ENCODE measurements at regions not wholly inside any gene's neighbourhood (a gene's known extent, or its start where the extent isn't known, plus 50 kb on each side); places are given as distances from the start of the nearest gene placed in this dataset.

DNA sequence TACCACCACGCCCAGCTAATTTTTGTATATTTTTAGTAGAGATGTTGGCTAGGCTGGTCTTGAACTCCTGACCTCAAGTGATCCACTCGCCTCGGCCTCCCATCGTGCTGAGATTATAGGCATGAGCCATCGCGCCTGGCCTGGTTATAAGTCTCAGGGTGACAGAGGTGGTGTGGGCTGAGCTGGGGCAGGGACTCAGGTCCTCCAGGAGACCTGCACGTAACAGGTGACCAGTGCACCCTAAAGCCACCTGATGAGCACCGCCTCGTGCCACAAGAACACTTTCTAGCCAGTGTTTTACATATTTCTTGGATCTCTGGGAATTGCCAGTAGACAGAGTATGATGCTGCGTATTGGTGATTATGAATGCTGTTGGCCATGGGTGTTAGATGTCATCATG, 136.5 kb upstream of the CPM start:
- Mint-ChIP-seq H3K4me1 (ENCODE audit: low read depth) (peaks cover 19% of the 10 kb centered on the region), H3K27me3 (ENCODE audit: low read depth) (peaks cover 15% of the 10 kb centered on the region), H3K4me3 (ENCODE audit: low read depth) (no peak overlapping the region), H3K36me3 (ENCODE audit: low read depth) (no peaks in the 10 kb centered on the region), H3K9me3 (no peaks in the 10 kb centered on the region), H3K27ac (no peak overlapping the region)
- DNase-seq (ENCODE audit: low spot score), result no peak
- intact Hi-C loops (cut with micrococcal nuclease), result no loop called here

DNA sequence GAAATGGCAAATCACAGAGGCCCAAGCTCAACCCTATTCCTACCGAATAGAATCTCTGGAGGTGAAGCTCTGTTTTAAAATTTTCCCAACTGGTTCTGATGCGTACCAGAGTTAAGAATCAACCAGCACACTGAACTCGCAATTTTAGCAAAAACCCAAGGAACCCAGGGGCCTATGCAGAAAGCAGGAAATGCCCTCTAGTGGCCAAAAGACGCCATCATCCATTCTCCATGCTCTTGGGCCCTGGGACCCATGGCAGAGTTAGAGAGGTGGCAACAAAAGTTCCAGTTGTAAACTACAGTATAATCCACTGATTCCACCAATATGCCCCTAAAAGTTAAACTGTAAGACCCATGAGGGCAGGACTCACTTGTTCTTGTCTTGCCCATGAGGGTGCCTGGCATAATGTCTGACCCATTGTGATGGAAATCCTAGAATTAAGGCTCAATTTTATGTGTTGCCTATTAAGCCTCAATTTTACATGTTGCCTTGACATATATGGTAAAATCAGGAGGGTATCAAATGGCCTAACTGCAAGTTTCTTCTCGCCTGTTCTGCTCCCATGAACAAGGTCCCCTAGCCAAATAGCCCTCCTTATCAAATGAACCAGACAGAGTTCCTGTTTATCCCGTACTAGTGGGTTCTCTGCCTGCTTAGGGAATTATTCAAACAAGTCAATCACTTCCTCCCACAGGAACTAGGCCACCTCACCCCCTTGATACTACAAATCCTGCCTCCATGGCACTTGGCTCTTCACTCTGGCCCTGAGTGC, 137.5 kb upstream of the CPM start:
- H3K36me3 Mint-ChIP-seq (ENCODE audit: low read depth), result no peaks in the 10 kb centered on the region
- H3K9me3 Mint-ChIP-seq, result no peaks in the 10 kb centered on the region
- H3K4me1 Mint-ChIP-seq (ENCODE audit: low read depth), result peaks cover 17% of the 10 kb centered on the region
- peak; percentile 34 for DNase-seq (ENCODE audit: low spot score)
- no peak overlapping the region for H3K4me3 Mint-ChIP-seq (ENCODE audit: low read depth)
- H3K27ac Mint-ChIP-seq, result no peak overlapping the region
- peaks cover 15% of the 10 kb centered on the region for H3K27me3 Mint-ChIP-seq (ENCODE audit: low read depth)
- intact Hi-C loops (cut with micrococcal nuclease), result loop anchor here (1.0 kb wide), 3 partner anchors 11 to 240 kb away; no protein-coding TSS in a partner anchor

DNA sequence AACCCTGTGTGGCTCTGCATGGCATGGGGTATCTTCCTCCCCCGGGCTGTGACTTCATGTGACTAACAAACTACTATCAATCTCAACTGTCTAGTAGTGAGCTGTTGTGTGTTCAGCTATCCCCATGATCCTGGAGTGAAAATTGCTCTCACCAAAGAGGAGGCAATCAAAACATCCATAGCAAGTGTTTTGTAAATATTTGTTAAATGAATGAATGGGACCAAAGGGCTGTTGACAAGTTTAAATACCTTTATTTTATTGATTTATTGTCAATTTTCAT, 138.1 kb upstream of the CPM start:
- Mint-ChIP-seq H3K4me3 (ENCODE audit: low read depth) (no peak overlapping the region), H3K27ac (no peak overlapping the region), H3K4me1 (ENCODE audit: low read depth) (peaks cover 16% of the 10 kb centered on the region), H3K36me3 (ENCODE audit: low read depth) (no peaks in the 10 kb centered on the region), H3K9me3 (no peaks in the 10 kb centered on the region), H3K27me3 (ENCODE audit: low read depth) (peaks cover 18% of the 10 kb centered on the region)
- DNase-seq (ENCODE audit: low spot score), result no peak
- intact Hi-C loops (cut with micrococcal nuclease), result no loop called here

DNA sequence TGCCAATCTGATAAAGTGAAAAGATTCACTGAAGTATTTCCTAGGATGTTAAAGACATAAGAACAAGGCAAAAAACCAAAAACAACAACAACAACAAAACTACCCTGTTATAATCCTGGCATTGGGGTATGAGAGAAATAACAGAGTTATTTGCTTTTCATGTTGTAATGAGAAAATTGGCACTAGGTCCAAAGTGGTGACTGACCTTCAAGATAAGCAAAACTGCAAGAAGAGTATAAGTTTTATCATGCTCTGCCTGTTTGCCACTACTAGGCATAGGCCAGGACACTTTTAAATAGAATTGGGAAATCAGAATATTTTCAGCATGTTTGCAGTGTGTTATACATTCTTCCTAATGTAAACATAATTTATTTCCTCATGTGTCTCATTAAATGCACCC, 140.1 kb upstream of the CPM start:
- intact Hi-C loops (cut with micrococcal nuclease), result no loop called here
- H3K27ac Mint-ChIP-seq, result no peak overlapping the region
- H3K4me3 Mint-ChIP-seq (ENCODE audit: low read depth), result no peak overlapping the region

DNA sequence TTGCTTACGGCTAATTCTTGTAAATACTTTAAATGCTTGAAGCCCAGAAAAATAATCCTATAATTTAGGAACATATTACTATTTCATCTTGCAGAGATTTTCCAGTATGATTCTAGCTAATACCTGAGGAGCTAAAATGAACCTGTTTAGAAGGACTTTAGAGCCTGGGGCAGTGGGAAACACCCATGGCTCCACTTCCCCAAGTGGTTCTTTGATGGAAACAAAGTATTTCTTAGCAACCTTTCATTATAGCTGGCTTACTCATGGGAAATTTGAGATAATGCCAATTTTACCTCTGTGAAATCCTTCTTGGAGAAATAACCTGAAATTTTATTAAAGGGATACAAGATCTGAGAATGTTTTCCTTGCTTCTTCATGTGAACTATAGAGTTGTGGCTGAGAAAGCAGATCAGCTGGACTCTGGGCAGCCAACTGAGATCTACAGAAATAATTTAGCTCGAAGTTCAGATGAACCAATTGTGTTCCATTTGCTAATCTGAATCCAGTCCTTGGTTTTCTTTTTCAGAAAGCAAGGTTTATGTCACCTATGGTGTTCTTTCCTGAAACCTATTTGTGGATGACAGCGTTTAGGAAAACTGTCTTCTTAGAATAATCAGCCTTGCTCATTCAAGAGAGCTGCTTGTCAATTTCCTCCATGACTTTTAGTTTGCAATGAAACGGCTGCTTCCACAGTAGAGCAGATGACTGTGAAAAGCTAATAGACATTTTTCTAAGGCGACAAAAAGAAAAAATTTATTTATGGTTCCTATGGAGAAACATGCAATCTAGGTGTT, 141.8 kb upstream of the CPM start:
- H3K4me3 Mint-ChIP-seq (ENCODE audit: low read depth), result no peak overlapping the region
- intact Hi-C loops (cut with micrococcal nuclease), result no loop called here

More for the DNA sequence above, 140.1 kb upstream of the CPM start:
- no peaks in the 10 kb centered on the region for H3K9me3 Mint-ChIP-seq
- no peaks in the 10 kb centered on the region for H3K36me3 Mint-ChIP-seq (ENCODE audit: low read depth)
- H3K27me3 Mint-ChIP-seq (ENCODE audit: low read depth), result peaks cover 20% of the 10 kb centered on the region
- DNase-seq (ENCODE audit: low spot score), result no peak
- peaks cover 10% of the 10 kb centered on the region for H3K4me1 Mint-ChIP-seq (ENCODE audit: low read depth)

DNA sequence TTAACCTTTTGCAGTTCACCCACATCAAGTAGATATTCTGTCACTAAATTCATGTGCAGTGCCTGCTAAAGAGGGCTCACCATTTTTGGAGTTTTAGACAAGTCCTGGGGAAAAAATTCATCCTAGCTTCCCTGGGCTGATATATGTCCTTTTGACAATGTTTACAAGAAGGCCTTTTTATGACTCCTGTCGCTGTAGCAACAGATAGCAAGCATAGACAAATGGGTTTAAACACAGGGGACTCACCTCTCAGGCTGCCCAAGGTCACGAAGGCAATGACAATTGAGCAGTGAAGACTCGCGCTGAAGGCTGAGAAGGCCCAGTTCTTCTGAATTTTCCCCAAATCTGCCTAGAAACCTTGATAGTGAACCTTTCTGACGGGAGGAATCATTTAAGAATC, 150.7 kb upstream of the CPM start:
- Mint-ChIP-seq H3K27me3 (ENCODE audit: low read depth) (peaks cover 17% of the 10 kb centered on the region), H3K4me1 (ENCODE audit: low read depth) (no peaks in the 10 kb centered on the region), H3K27ac (no peak overlapping the region), H3K4me3 (ENCODE audit: low read depth) (no peak overlapping the region), H3K9me3 (no peaks in the 10 kb centered on the region), H3K36me3 (ENCODE audit: low read depth) (no peaks in the 10 kb centered on the region)
- intact Hi-C loops (cut with micrococcal nuclease), result no loop called here
- DNase-seq (ENCODE audit: low spot score), result no peak

More for the DNA sequence above, 141.8 kb upstream of the CPM start:
- Mint-ChIP-seq H3K27me3 (ENCODE audit: low read depth) (peaks cover 20% of the 10 kb centered on the region), H3K9me3 (no peaks in the 10 kb centered on the region), H3K4me1 (ENCODE audit: low read depth) (peaks cover 5% of the 10 kb centered on the region), H3K36me3 (ENCODE audit: low read depth) (no peaks in the 10 kb centered on the region), H3K27ac (no peak overlapping the region)
- no peak for DNase-seq (ENCODE audit: low spot score)

DNA sequence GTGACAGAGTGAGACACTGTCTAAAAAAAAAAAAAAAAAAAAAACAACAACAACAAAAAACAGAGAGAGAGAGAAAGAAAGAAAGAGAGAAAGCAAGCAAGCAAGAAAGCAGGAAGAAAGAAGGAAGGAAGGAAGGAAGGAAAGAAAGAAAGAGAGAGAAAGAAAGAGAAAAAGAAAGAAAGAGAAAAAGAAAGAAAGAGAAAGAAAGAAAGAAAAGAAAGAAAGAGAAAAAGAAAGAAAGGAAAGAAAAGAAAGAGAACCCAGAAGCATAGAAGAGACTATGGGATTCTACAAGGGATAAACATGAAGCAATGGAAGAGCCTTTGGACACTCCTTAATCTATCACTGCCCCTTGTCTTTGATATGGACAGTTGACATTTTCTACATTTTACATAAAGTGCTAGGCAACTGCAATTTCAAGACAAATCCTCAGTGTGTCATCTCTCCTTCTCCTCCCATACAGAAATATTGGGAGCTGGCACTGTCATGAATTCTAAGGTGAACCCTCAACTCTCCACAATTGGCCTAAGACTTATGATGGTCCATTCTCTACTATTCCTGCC, 151.9 kb upstream of the CPM start:
- Mint-ChIP-seq H3K4me1 (ENCODE audit: low read depth) (no peaks in the 10 kb centered on the region), H3K27me3 (ENCODE audit: low read depth) (peaks cover 22% of the 10 kb centered on the region), H3K27ac (no peak overlapping the region), H3K4me3 (ENCODE audit: low read depth) (no peak overlapping the region), H3K9me3 (no peaks in the 10 kb centered on the region), H3K36me3 (ENCODE audit: low read depth) (no peaks in the 10 kb centered on the region)
- DNase-seq (ENCODE audit: low spot score), result no peak
- intact Hi-C loops (cut with micrococcal nuclease), result no loop called here

DNA sequence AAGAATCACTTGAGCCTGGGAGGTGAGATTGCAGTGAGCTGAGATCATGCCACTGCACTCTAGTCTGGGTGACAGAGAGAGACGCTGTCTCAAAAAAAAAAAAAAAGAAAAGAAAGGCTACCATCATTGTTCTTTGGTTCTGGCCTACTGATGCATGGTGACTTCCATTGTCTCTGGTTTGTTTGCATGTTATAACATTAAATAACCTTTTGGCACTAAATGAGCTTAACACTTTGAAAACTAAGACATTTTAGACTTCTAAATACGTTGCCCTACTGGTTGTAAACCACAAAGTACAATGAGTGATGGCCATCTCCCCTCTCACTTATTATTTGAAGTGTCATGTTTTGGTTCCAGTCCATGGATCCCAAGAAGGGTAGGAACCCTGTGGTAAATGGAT, 152.9 kb upstream of the CPM start:
- DNase-seq (ENCODE audit: low spot score), result no peak
- intact Hi-C loops (cut with micrococcal nuclease), result no loop called here
- H3K4me1 Mint-ChIP-seq (ENCODE audit: low read depth), result no peaks in the 10 kb centered on the region
- peaks cover 29% of the 10 kb centered on the region for H3K27me3 Mint-ChIP-seq (ENCODE audit: low read depth)
- H3K9me3 Mint-ChIP-seq, result no peaks in the 10 kb centered on the region
- H3K27ac Mint-ChIP-seq, result no peak overlapping the region
- H3K4me3 Mint-ChIP-seq (ENCODE audit: low read depth), result no peak overlapping the region
- H3K36me3 Mint-ChIP-seq (ENCODE audit: low read depth), result no peaks in the 10 kb centered on the region

DNA sequence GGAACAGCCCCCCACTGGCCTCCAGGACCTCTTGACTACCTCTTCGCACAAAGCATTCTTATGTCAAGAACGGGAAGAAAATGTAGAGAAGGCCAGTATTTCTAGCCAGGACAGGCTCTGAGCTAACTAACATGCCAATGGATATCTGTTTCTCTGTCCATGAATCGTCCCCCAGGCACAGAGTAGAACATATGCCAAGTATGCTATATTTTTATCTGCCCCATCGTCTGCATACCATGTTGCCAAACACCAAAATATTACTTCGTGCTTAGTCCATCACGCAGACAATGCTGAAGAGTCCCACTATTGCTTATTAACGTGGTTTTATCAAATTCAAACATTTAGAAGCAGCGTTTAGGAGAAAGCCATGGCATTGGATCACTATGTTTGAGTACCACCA, 151.4 kb upstream of the CPSF6 start:
- no peak for DNase-seq (ENCODE audit: low spot score)
- Mint-ChIP-seq H3K27ac (no peak overlapping the region), H3K9me3 (no peaks in the 10 kb centered on the region), H3K4me1 (ENCODE audit: low read depth) (no peaks in the 10 kb centered on the region), H3K4me3 (ENCODE audit: low read depth) (no peak overlapping the region), H3K36me3 (ENCODE audit: low read depth) (no peaks in the 10 kb centered on the region), H3K27me3 (ENCODE audit: low read depth) (peaks cover 32% of the 10 kb centered on the region)
- intact Hi-C loops (cut with micrococcal nuclease), result no loop called here

DNA sequence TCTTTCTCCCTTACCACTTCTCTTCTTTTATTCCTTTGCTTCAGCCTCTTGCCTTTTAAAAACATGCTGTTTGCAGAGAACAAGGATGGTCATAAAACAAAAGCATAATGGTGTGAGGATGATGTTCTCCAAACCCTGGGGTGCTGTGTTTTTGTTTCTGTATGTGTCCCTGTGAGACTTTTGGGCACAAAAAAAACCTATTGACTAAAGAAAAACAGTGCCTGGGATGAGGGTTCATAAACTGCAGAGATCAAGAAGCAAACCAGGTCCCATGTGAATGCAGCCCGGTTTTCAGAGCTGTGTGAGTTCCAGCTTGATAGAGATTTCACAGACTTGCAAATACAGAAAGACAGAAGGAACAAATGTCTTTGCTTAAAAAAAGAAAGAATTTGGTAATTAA, 148.6 kb upstream of the CPSF6 start:
- Mint-ChIP-seq H3K36me3 (ENCODE audit: low read depth) (no peaks in the 10 kb centered on the region), H3K4me3 (ENCODE audit: low read depth) (no peak overlapping the region), H3K27me3 (ENCODE audit: low read depth) (peaks cover 31% of the 10 kb centered on the region), H3K4me1 (ENCODE audit: low read depth) (no peaks in the 10 kb centered on the region), H3K27ac (no peak overlapping the region), H3K9me3 (no peaks in the 10 kb centered on the region)
- DNase-seq (ENCODE audit: low spot score), result no peak
- intact Hi-C loops (cut with micrococcal nuclease), result no loop called here

DNA sequence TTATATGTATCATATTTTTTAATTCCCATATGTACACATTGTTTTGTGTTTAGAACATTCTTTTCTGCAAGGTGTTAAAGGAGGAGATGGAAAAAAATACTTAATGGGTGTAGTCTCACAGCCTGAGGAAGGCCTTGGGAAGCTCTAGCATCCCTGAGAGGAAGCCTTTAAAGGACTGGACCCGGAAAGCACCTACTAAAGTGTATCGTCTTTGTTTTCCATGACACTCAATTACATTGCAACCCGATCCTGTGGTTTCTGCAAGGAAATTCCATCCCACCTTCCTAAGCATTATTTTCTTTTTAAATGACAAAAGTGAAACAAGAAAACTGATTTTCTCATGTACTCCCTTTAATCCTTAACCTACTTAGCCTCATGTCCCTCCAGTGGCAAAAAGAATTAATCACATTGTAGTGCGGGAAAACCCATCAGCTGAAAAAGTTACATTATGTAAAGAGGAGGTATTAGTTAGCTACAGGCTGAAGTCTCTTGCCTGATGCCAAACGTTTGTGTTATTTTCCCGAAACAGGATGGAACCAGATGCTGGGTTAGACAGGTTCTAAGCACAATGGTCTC, 147.8 kb upstream of the CPSF6 start:
- no peak for DNase-seq (ENCODE audit: low spot score)
- H3K27me3 Mint-ChIP-seq (ENCODE audit: low read depth), result peaks cover 31% of the 10 kb centered on the region
- no peaks in the 10 kb centered on the region for H3K9me3 Mint-ChIP-seq
- H3K27ac Mint-ChIP-seq, result no peak overlapping the region
- no peaks in the 10 kb centered on the region for H3K4me1 Mint-ChIP-seq (ENCODE audit: low read depth)
- H3K4me3 Mint-ChIP-seq (ENCODE audit: low read depth), result no peak overlapping the region
- H3K36me3 Mint-ChIP-seq (ENCODE audit: low read depth), result no peaks in the 10 kb centered on the region
- intact Hi-C loops (cut with micrococcal nuclease), result no loop called here

DNA sequence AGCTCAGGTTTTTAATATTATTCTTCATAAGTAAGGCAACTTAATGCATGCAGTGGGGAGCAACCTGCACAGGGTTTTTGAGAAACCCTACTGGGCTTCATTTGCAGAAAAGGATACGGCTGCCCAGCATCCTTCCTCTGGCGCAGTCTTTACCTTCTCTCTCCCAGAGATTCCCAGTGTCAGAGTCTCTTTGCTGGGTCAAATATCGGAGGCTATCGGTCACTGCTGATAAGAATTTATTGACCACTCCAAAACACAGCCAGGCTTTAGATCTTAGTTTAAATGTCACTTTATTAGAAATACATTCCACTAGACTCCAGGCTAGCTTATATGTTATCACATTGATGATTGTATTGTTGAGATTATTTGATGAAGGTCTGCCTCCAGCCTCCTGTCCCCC, 147.2 kb upstream of the CPSF6 start:
- H3K27ac Mint-ChIP-seq, result no peak overlapping the region
- H3K36me3 Mint-ChIP-seq (ENCODE audit: low read depth), result no peaks in the 10 kb centered on the region
- intact Hi-C loops (cut with micrococcal nuclease), result no loop called here
- no peak for DNase-seq (ENCODE audit: low spot score)
- H3K9me3 Mint-ChIP-seq, result no peaks in the 10 kb centered on the region
- no peak overlapping the region for H3K4me3 Mint-ChIP-seq (ENCODE audit: low read depth)
- peaks cover 28% of the 10 kb centered on the region for H3K27me3 Mint-ChIP-seq (ENCODE audit: low read depth)
- H3K4me1 Mint-ChIP-seq (ENCODE audit: low read depth), result no peaks in the 10 kb centered on the region

DNA sequence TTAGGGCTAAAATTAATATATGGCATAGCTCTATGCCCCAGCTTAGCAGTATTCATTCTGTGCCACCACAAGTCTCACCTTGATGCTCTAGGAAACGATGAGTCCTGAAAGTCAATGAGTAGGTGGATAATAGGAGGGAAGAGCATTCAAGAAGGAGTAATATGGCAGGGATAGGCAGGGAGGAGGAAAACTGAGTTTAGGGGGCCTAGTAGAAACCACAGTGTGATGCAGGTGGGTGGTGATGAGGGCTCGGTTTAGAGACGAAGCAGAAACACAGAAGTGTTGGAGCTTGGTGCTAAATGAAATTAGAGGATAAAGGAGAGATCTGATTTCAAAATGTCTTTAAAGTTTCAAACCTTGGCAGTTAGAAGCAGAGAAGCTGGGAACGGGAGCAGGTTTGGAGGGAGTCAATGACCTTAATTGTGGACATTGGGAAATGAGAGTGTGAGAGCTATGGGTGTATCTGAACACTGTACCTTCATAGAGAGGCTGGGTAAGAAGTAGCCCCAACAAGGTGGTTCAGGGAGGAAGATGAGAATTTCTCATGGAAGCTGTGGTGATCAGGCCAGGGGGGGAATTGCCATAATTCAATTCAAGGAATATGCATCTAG, 144.7 kb upstream of the CPSF6 start:
- Mint-ChIP-seq H3K27ac (no peak overlapping the region), H3K4me3 (ENCODE audit: low read depth) (no peak overlapping the region), H3K4me1 (ENCODE audit: low read depth) (peaks cover 7% of the 10 kb centered on the region), H3K27me3 (ENCODE audit: low read depth) (peaks cover 22% of the 10 kb centered on the region), H3K36me3 (ENCODE audit: low read depth) (no peaks in the 10 kb centered on the region), H3K9me3 (no peaks in the 10 kb centered on the region)
- DNase-seq (ENCODE audit: low spot score), result no peak
- intact Hi-C loops (cut with micrococcal nuclease), result no loop called here

Measured in activated T-helper 2 cell treated with anti-CD3 and anti-CD28 coated beads, Interferon-gamma antibody, Interleukin-2, Interleukin-4, amounts not matched to agents 10 μg/mL and 5 μg/mL and 100 μg/mL, durations not matched to agents 14 hours and 24 hours and 36 hours (primary cell).